ENCODE measurements at regions not wholly inside any gene's neighbourhood (a gene's known extent, or its start where the extent isn't known, plus 50 kb on each side); places are given as distances from the start of the nearest gene placed in this dataset.

DNA sequence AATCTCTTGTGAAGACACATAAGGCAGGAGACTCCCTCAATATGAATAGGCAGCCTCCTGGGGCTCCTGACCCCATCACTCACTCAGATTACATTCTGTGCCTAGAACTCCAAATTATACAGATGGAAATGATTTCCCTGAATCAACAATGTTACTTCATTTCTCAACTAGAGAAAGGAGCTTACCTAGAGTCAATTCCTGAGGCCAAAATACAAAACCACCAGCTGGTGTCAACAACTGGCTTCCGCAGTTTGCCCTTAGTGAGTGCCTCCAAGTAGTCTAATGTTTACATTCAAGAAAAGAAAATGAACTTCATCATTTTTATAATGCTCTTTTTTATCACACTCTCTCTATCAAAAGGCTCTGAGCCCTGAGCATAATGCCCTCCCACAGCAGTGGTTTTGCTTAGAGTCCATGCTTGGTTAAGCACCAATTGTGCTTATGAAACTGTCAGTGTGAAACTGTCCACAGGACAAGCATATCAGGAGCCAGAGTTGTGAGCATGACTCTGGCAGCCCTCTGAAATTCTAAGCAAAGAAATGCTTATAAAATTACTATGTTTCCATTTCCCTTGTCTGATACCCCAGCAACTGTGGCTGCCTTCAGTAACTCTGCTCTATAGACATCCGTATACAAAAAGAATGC, 305.7 kb upstream of the PKDCC start:
- DNase-seq, result no peak

GRCh38 chr2:41743324-41743723, 304.5 kb upstream of the PKDCC start:
- DNase-seq, result no peak

GRCh38 chr2:41750829-41751228, 297.0 kb upstream of the PKDCC start:
- DNase-seq, result no peak

GRCh38 chr2:41759880-41760279, 287.9 kb upstream of the PKDCC start:
- DNase-seq, result no peak

DNA sequence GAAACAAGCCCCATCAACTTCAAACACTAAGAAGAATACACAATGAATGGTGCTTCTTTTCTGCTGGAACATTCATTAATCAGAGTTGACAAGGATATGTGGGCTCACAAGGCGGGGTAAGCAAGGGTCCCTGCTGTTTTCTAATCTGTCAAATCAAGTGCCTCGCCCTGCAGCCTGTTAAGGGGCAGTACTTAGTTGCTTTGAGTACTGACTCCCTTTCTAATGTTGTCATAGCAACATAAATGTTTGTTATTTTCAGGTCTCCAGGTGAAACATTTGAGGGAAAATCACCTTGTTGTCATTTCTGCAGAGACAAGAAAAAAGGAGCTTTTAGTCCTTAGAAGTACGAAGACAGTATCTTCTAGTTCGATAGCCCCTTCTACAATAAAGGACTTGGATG, 284.7 kb upstream of the PKDCC start:
- DNase-seq, result no peak

- no peak for DNase-seq
Observed at GRCh38 chr2:41764131-41764530, 283.7 kb upstream of the PKDCC start.

GRCh38 chr2:41764919-41765318, 282.9 kb upstream of the PKDCC start:
- no peak for DNase-seq

DNA sequence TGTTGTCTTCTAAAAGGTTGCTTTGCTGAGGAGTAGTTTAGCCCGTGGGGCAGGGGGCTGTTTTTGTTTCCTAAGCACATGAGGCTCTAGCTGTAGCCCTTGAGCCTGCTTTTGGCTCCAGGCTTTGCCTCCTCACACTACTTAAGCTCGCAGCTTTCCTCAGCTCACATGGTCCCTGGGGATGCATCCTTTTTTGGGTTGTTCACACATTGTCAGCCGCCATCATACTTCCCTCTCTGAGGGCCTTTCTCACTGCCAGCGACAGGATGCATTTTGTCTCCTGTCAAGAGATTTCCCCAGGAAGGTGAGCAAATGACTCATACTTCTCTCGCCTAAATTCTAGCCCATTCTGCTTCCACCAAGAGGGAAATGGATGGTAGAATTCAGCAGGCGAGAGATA, 279.5 kb upstream of the PKDCC start:
- no peak for DNase-seq

GRCh38 chr2:41771710-41772109, 276.1 kb upstream of the PKDCC start:
- DNase-seq, result no peak

GRCh38 chr2:41772697-41773096, 275.1 kb upstream of the PKDCC start:
- no peak for DNase-seq

GRCh38 chr2:41774011-41774605, 273.7 kb upstream of the PKDCC start:
- no peak for DNase-seq

DNA sequence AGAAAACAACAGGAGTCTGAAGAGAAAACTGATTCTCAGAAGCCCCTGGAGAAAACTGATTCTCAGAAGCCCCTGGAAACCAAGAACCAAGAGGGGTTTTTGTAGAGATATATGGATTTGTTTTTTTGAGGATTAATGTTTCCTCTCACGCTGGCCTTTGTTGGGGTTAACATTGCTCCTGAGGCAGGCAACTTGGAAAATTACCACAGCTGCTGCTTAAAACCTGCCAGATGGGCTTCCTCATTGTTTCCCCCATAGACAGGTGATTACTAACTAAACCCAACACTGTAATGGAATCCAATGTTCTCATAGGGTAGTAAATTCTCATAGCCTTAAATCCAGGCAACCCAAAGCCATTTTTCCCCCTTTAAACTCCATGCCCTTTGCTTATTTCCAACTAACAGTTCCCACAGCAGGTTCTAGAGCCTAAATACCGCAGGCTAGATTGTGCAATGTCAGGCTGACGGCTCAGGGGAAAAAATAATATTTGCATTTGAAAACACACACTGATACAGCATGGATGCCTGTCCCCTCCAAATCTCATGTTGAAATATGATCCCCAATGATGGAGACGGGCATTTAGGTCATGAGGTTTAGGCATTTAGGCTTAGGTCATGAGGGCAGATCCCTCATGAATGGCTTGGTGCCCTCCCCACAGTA, 272.3 kb upstream of the PKDCC start:
- DNase-seq, result no peak

DNA sequence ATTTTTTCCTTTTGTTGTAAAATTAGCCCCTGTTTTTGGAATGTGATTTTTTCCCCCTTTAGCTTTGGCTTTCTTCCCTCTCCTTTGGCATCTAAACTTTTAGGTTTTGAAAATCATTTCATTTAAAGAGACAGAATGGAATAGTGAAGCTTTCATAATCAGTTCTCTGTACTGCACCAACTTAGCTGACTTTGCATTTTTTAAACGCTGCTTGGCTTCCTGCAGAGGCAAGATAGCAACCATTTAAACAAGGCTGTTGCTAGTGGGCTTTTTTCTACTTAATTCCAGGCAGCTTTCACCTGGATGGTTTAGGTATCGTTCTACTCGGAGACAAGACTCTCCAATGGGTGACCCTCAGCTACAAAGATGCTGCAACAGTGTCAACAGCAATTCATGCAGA, 267.9 kb upstream of the PKDCC start:
- DNase-seq, result no peak

DNA sequence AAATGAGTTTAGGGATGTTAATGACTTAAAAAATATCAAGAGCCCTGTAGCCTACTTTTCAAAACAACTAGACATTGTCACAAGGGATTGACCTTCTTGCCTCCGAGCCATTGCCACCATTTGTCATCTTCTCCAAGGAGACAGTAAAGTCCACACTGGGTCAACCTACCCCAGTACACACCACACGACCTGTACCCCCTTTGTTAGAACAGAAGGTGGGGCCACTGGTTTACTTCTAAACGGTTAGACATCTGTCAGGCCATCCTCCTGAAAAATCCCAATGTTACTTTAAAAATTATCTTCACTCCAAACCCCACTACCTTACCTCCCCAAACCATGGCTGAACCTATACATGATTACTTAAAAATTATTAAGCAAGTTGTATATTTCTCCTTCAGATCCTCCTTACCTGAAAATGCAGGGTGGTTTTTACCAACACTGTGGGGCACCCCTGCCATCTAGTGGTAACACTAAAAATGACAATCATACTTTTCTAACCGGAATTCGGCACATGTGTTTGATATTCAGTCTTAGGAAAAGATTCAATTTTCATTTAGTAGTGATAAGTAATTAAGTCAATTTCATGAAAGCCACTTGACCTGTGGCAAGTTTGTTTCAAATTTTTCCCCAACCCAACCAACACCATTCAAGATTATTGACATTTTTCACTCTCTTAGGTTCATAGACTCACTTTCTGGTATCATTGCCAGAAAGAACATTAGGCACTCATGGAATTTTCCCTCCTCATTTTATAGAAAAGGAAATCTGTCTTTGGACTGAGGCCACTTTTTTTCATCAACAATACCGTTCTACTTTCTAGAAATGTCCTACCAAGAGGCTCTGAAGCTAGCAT, 265.3 kb upstream of the PKDCC start:
- peak; percentile 64 for DNase-seq

- no peak for DNase-seq
Observed at GRCh38 chr2:41784496-41784895, 263.3 kb upstream of the PKDCC start.

GRCh38 chr2:41785251-41786022, 262.4 kb upstream of the PKDCC start:
- DNase-seq, result no peak

DNA sequence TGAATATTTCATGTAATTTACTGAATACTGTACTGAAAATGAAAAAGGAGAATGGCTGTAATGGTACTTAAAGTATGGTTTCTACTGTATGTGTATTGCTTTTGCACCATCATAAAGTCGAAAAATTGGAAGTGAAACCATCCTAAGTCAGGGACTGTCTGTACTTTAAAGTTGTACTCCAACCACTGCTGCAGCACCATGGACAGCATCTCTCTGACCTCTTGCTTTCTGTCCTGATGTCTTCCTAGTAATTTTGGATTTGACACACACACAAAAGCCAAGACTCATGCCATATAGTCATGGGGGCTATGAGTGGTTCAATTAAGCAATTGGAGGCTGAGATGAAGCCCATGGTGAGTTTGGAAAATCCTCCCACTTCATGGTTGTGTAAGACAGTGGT, 256.3 kb upstream of the PKDCC start:
- DNase-seq, result no peak

DNA sequence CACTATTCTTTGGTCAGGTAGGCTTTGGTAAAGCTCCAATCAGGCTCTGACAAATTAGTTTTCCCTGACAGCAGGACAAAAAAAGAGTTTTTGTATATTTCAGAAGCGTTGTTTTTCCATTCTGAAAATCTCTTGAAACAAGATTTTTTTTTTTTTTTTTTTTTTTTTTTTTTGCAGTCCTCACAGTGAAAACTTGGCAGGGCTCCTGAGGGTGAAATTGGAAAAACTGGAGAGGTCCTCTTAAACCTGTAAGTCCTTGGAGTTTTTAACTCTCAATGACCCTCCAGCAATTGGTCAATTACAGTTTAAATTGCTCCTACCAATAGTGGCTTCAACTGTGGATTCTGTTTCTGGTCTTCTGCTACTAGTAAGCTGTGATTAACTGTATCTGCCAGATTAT, 244.5 kb upstream of the PKDCC start:
- DNase-seq, result no peak

DNA sequence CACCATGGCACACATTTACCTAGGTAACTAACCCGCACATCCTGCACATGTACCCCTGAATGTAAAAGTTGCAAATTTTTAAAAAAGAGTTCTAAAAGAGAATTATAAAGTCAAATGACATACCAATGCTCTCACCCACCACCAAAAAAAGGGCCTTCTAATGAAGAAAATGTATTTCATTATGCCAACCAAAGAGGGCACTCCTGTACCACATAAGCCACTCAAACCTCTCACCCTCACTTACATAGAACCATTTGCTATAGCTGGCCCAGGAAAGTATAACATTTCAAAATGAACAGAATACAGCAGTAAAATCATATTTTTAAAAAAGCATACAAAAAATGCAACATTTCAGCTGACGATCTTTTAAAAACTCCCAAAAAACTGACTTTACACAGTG, 241.5 kb upstream of the PKDCC start:
- DNase-seq, result no peak

- no peak for DNase-seq
Observed at GRCh38 chr2:41821167-41821566, 226.7 kb upstream of the PKDCC start.

- no peak for DNase-seq
Observed at GRCh38 chr2:41826921-41827320, 220.9 kb upstream of the PKDCC start.

GRCh38 chr2:41827354-41827971, 220.4 kb upstream of the PKDCC start:
- DNase-seq, result no peak

Measured in NCI-H1694 (cell line).